ENCODE measurements at regions not wholly inside any gene's neighbourhood (a gene's known extent, or its start where the extent isn't known, plus 50 kb on each side); places are given as distances from the start of the nearest gene placed in this dataset.
"Not testable (repeated sequence)": the region's sequence is repeated elsewhere in the genome, so short reads cannot be mapped to it uniquely, and the experiment has no call there.

DNA sequence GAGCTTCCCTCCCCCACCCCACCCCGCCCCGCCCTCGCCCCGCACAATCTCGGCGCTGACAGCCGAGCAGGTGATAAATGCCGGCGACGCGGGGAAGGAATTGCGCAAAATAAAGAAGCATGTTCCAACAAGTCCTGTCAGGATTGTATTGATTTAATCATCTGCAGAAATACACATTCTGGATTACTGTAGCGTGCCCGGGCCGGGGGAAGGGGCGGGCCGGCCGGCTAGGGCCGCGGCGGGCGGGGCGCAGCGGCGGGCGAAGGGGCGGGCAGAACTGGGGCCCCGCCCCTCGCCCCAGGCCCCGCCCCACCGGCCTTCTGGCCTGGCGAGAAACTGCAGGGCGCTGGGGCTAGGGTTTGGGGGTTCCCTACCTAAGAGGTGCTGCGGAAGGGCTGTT lies 88.9 kb upstream of the PAX2 start:
- no peak for TF ChIP-seq Cebpa-rat (IDR thresholded peaks at IDR 0.05)
- Histone ChIP-seq H4K20me1 (peaks cover 0 to 3% (median 0%) of the 10 kb centered on the region in 11 experiments; a peak in 2 of 22 replicates), H3K9me3 (replicated peaks in 1 of 11) (0 out of 22 replicates have a peak, but pooled peaks cover 0 to 5% (median 0%) of the 10 kb centered on the region in 11 experiments), H3K36me3 (no peaks in the 10 kb centered on the region), H3K4me3 (no peak overlapping the region), H3K4me2 (no peak overlapping the region), H3K27me3 (peaks cover 39 to 59% (median 53%) of the 10 kb centered on the region in 11 experiments), H3K4me1 (peaks cover 0 to 10% (median 7%) of the 10 kb centered on the region in 10 experiments; a peak in 11 of 20 replicates), H3K27ac (no peak overlapping the region), H3K9ac (no peak overlapping the region)

GRCh38 chr10:100658269-100658668 lies 87.1 kb upstream of the PAX2 start:
- Histone ChIP-seq H3K4me2 (no peak overlapping the region), H3K9me3 (replicated peaks in 1 of 11) (0 out of 22 replicates have a peak, but pooled peaks cover 0 to 5% (median 0%) of the 10 kb centered on the region in 11 experiments), H3K9ac (no peak overlapping the region), H3K36me3 (no peaks in the 10 kb centered on the region), H4K20me1 (0 out of 22 replicates have a peak, but pooled peaks cover 0 to 3% (median 0%) of the 10 kb centered on the region in 11 experiments), H3K4me1 (peaks cover 0 to 7% (median 5%) of the 10 kb centered on the region in 10 experiments; a peak in 11 of 20 replicates), H3K4me3 (no peak overlapping the region), H3K27me3 (peaks cover 27 to 45% (median 40%) of the 10 kb centered on the region in 11 experiments), H3K27ac (no peak overlapping the region)
- TF ChIP-seq Cebpa-rat (IDR thresholded peaks at IDR 0.05) = no peak

- H3K4me3 ChIP-seq = no peak overlapping the region
- no peak overlapping the region for H3K4me2 ChIP-seq
- no peak overlapping the region for H3K9ac ChIP-seq
- 0 out of 22 replicates have a peak, but pooled peaks cover 0 to 5% (median 0%) of the 10 kb centered on the region in 11 experiments for H3K9me3 ChIP-seq (replicated peaks in 1 of 11)
- no peak for TF ChIP-seq Cebpa-rat (IDR thresholded peaks at IDR 0.05)
- 0 out of 22 replicates have a peak, but pooled peaks cover 0 to 3% (median 0%) of the 10 kb centered on the region in 11 experiments for H4K20me1 ChIP-seq
- H3K4me1 ChIP-seq = no peaks in the 10 kb centered on the region
- peaks cover 14 to 32% (median 27%) of the 10 kb centered on the region in 11 experiments for H3K27me3 ChIP-seq
- no peaks in the 10 kb centered on the region for H3K36me3 ChIP-seq
- H3K27ac ChIP-seq = no peak overlapping the region
These were observed 85.9 kb upstream of the PAX2 start for GRCh38 chr10:100659361-100660098.

GRCh38 chr10:100660365-100660764 lies 85.0 kb upstream of the PAX2 start:
- Histone ChIP-seq H3K4me3 (no peak overlapping the region), H3K9ac (no peak overlapping the region), H3K36me3 (no peaks in the 10 kb centered on the region), H3K9me3 (replicated peaks in 1 of 11) (0 out of 22 replicates have a peak, but pooled peaks cover 0 to 5% (median 0%) of the 10 kb centered on the region in 11 experiments), H3K4me1 (no peaks in the 10 kb centered on the region), H3K27me3 (peaks cover 8 to 24% (median 19%) of the 10 kb centered on the region in 11 experiments), H3K4me2 (no peak overlapping the region), H3K27ac (no peak overlapping the region), H4K20me1 (0 out of 22 replicates have a peak, but pooled peaks cover 0 to 3% (median 0%) of the 10 kb centered on the region in 11 experiments)
- TF ChIP-seq Cebpa-rat (IDR thresholded peaks at IDR 0.05) = no peak

GRCh38 chr10:100660945-100661344 lies 84.4 kb upstream of the PAX2 start:
- no peak overlapping the region for H3K9ac ChIP-seq
- no peak overlapping the region for H3K4me2 ChIP-seq
- no peak overlapping the region for H3K4me3 ChIP-seq
- TF ChIP-seq Cebpa-rat (IDR thresholded peaks at IDR 0.05) = no peak
- 0 out of 22 replicates have a peak, but pooled peaks cover 0 to 3% (median 0%) of the 10 kb centered on the region in 11 experiments for H4K20me1 ChIP-seq
- peaks cover 2 to 18% (median 13%) of the 10 kb centered on the region in 11 experiments; a peak in 20 of 22 replicates for H3K27me3 ChIP-seq
- no peak overlapping the region for H3K27ac ChIP-seq
- H3K9me3 ChIP-seq (replicated peaks in 1 of 11) = 0 out of 22 replicates have a peak, but pooled peaks cover 0 to 2% (median 0%) of the 10 kb centered on the region in 11 experiments
- no peaks in the 10 kb centered on the region for H3K36me3 ChIP-seq
- H3K4me1 ChIP-seq = no peaks in the 10 kb centered on the region

- peaks cover 0 to 15% (median 10%) of the 10 kb centered on the region in 11 experiments; a peak in 6 of 22 replicates for H3K27me3 ChIP-seq
- H3K9ac ChIP-seq = no peak overlapping the region
- H3K36me3 ChIP-seq = no peaks in the 10 kb centered on the region
- no peak overlapping the region for H3K27ac ChIP-seq
- H4K20me1 ChIP-seq = 0 out of 22 replicates have a peak, but pooled peaks cover 0 to 3% (median 0%) of the 10 kb centered on the region in 11 experiments
- no peak overlapping the region for H3K4me2 ChIP-seq
- H3K4me1 ChIP-seq = no peaks in the 10 kb centered on the region
- H3K9me3 ChIP-seq (replicated peaks in 1 of 11) = no peaks in the 10 kb centered on the region
- H3K4me3 ChIP-seq = no peak overlapping the region
- no peak for TF ChIP-seq Cebpa-rat (IDR thresholded peaks at IDR 0.05)
These were observed 83.9 kb upstream of the PAX2 start for GRCh38 chr10:100661520-100661919.

- peaks cover 0 to 11% (median 7%) of the 10 kb centered on the region in 11 experiments; a peak in 6 of 22 replicates for H3K27me3 ChIP-seq
These were observed 83.3 kb upstream of the PAX2 start for GRCh38 chr10:100662067-100662466.

GRCh38 chr10:100664316-100665149 lies 80.8 kb upstream of the PAX2 start:
- no peaks in the 10 kb centered on the region for H3K36me3 ChIP-seq
- 0 out of 22 replicates have a peak, but pooled peaks cover 0 to 3% (median 0%) of the 10 kb centered on the region in 11 experiments for H4K20me1 ChIP-seq
- no peaks in the 10 kb centered on the region for H3K9me3 ChIP-seq (replicated peaks in 1 of 11)
- no peak overlapping the region for H3K4me3 ChIP-seq
- no peak overlapping the region for H3K4me2 ChIP-seq
- H3K27me3 ChIP-seq = peaks cover 0 to 2% (median 0%) of the 10 kb centered on the region in 11 experiments; a peak in 5 of 22 replicates
- H3K27ac ChIP-seq = no peak overlapping the region
- H3K9ac ChIP-seq = no peak overlapping the region
- no peak for TF ChIP-seq Cebpa-rat (IDR thresholded peaks at IDR 0.05)
- no peaks in the 10 kb centered on the region for H3K4me1 ChIP-seq

More at GRCh38 chr10:100662067-100662466, 83.3 kb upstream of the PAX2 start:
- no peak overlapping the region for H3K4me2 ChIP-seq
- no peak overlapping the region for H3K4me3 ChIP-seq
- no peak overlapping the region for H3K9ac ChIP-seq
- no peak for TF ChIP-seq Cebpa-rat (IDR thresholded peaks at IDR 0.05)
- no peaks in the 10 kb centered on the region for H3K36me3 ChIP-seq
- no peaks in the 10 kb centered on the region for H3K4me1 ChIP-seq
- no peak overlapping the region for H3K27ac ChIP-seq
- no peaks in the 10 kb centered on the region for H3K9me3 ChIP-seq (replicated peaks in 1 of 11)
- 0 out of 22 replicates have a peak, but pooled peaks cover 0 to 3% (median 0%) of the 10 kb centered on the region in 11 experiments for H4K20me1 ChIP-seq

- H3K36me3 ChIP-seq; H4K20me1 ChIP-seq; H3K4me2 ChIP-seq; H3K4me1 ChIP-seq; H3K9ac ChIP-seq; H3K4me3 ChIP-seq; H3K27ac ChIP-seq; H3K9me3 ChIP-seq (replicated peaks in 1 of 11): not testable (repeated sequence)
- H3K27me3 ChIP-seq = peaks cover 0 to 22% (median 14%) of the 10 kb centered on the region in 11 experiments; a peak in 15 of 22 replicates
These were observed 78.7 kb upstream of the PAX2 start for GRCh38 chr10:100666634-100667033.
